Neural progenitor cell (in vitro differentiated cells): ENCODE measurements at regions not wholly inside any gene's neighbourhood (a gene's known extent, or its start where the extent isn't known, plus 50 kb on each side); places are given as distances from the start of the nearest gene placed in this dataset.

ENCODE experiments used
- DNase-seq: peaks from one replicate; pipeline ENCODE4 v3.0.0-alpha.2; 2016; ENCODE audit warnings: low spot score
- H2AFZ ChIP-seq: fragments of 200-600 bp; sonication (generic); replicated peaks from 2 replicates; pipeline ENCODE4 v1.6.1; 2016; ENCODE audit warnings: antibody characterized with exemption
- H3F3A ChIP-seq: fragments of 200-600 bp; sonication (generic); 2 replicates; pipeline ENCODE4 v1.6.1; 2016; ENCODE audit warnings: antibody characterized with exemption, low read depth
- H3K27ac ChIP-seq: fragments of 200-600 bp; sonication (generic); 2 replicates; pipeline ENCODE4 v1.5.1; 2016; ENCODE audit warnings: mild to moderate bottlenecking
- H3K27me3 ChIP-seq: fragments of 200-600 bp; sonication (generic); 2 replicates; pipeline ENCODE4 v1.6.1; 2016; ENCODE audit warnings: mild to moderate bottlenecking, moderate library complexity
- H3K36me3 ChIP-seq: fragments of 200-600 bp; sonication (generic); 2 replicates; pipeline ENCODE4 v1.5.1; 2016
- H3K4me1 ChIP-seq: fragments of 200-600 bp; sonication (generic); 2 replicates; pipeline ENCODE4 v1.6.1; 2016; ENCODE audit warnings: mixed run types
- H3K4me2 ChIP-seq: fragments of 200-600 bp; sonication (generic); 2 replicates; pipeline ENCODE4 v1.6.1; 2016
- H3K4me3 ChIP-seq: fragments of 200-600 bp; sonication (generic); 2 replicates; pipeline ENCODE4 v1.5.1; 2016
- H3K79me2 ChIP-seq: fragments of 200-600 bp; sonication (generic); 2 replicates; pipeline ENCODE4 v1.6.1; 2016; ENCODE audit warnings: low read depth
- H3K9ac ChIP-seq: fragments of 200-600 bp; sonication (generic); 2 replicates; pipeline ENCODE4 v1.6.1; 2016
- H3K9me3 ChIP-seq: fragments of 200-600 bp; sonication (generic); 2 replicates; pipeline ENCODE4 v1.5.1; 2016; ENCODE audit warnings: low read depth
- H4K20me1 ChIP-seq: fragments of 200-600 bp; sonication (generic); 2 replicates; pipeline ENCODE4 v1.6.1; 2016; ENCODE audit warnings: low read depth
- H3K27ac Mint-ChIP-seq: 3 replicates; pipeline ENCODE4 v1.8.0; 2021; ENCODE audit warnings: mixed read lengths
- H3K27me3 Mint-ChIP-seq: 2 replicates; pipeline ENCODE4 v1.8.0; 2022; ENCODE audit warnings: low read depth, mild to moderate bottlenecking, inconsistent platforms, moderate library complexity, mixed read lengths; ENCODE audit not compliant: insufficient read depth
- H3K36me3 Mint-ChIP-seq: 3 replicates; pipeline ENCODE4 v1.8.0; 2021; ENCODE audit warnings: mixed read lengths
- H3K4me1 Mint-ChIP-seq: 3 replicates; pipeline ENCODE4 v1.8.0; 2021; ENCODE audit warnings: mixed read lengths
- H3K4me3 Mint-ChIP-seq: 3 replicates; pipeline ENCODE4 v1.8.0; 2021; ENCODE audit warnings: mild to moderate bottlenecking, moderate library complexity, mixed read lengths
- H3K9me3 Mint-ChIP-seq: 3 replicates; pipeline ENCODE4 v1.8.0; 2020; ENCODE audit warnings: mixed read lengths
- EZH2 ChIP-seq: fragments of 200-600 bp; sonication (generic); IDR thresholded peaks from 2 replicates; pipeline ENCODE4 v1.6.1; 2017; ENCODE audit warnings: antibody characterized with exemption, mild to moderate bottlenecking, moderate library complexity
- EZH2phosphoT487 ChIP-seq: fragments of 200-600 bp; sonication (generic); IDR thresholded peaks from 2 replicates; pipeline ENCODE4 v1.6.1; 2017; ENCODE audit warnings: antibody characterized with exemption
- TF ChIP-seq, protein P1 (sequence below): fragments of 200-600 bp; sonication (generic); IDR thresholded peaks from 2 replicates; pipeline ENCODE4 v1.5.1; 2017; ENCODE audit warnings: antibody characterized with exemption, mild to moderate bottlenecking

DNA sequence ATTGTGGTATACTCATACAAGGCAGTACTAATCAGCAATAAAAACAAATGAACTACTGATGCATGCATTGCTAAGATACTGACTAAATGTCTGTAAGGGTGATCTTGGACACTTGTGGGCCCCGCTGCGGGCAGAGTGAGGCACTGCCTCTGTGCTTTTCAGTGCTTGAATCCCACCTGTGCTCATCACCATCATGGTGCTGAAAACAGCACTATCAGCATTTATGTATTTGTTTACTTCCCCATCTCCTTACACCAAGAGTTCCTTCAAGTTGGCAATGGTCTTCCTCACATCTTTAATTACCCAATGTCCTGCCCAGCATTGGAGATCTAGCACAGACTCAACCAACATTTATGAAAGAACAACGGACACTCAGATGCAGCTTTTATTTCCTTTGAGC lies 193.7 kb upstream of the RFC3 start:
- no peak overlapping the region for H2AFZ ChIP-seq
- H3K9me3 ChIP-seq = no peaks in the 10 kb centered on the region
- no peak overlapping the region for H3K4me3 Mint-ChIP-seq
- H3K4me3 ChIP-seq = no peak overlapping the region
- no peaks in the 10 kb centered on the region for H3K4me1 ChIP-seq
- H3K9ac ChIP-seq = no peak overlapping the region
- peaks cover 3% of the 10 kb centered on the region for H3K9me3 Mint-ChIP-seq
- H3K27ac Mint-ChIP-seq = no peak overlapping the region
- peaks cover 2% of the 10 kb centered on the region for H3K36me3 Mint-ChIP-seq
- no peak for DNase-seq
- no peaks in the 10 kb centered on the region for H3K79me2 ChIP-seq
- H4K20me1 ChIP-seq = no peaks in the 10 kb centered on the region
- H3K27me3 ChIP-seq = no peaks in the 10 kb centered on the region
- no peaks in the 10 kb centered on the region for H3K36me3 ChIP-seq
- no peaks in the 10 kb centered on the region for H3K4me1 Mint-ChIP-seq
- H3K27me3 Mint-ChIP-seq = peaks cover 2% of the 10 kb centered on the region
- no peak overlapping the region for H3K4me2 ChIP-seq
- no peak overlapping the region for H3K27ac ChIP-seq
- TF ChIP-seq, protein P1, sequence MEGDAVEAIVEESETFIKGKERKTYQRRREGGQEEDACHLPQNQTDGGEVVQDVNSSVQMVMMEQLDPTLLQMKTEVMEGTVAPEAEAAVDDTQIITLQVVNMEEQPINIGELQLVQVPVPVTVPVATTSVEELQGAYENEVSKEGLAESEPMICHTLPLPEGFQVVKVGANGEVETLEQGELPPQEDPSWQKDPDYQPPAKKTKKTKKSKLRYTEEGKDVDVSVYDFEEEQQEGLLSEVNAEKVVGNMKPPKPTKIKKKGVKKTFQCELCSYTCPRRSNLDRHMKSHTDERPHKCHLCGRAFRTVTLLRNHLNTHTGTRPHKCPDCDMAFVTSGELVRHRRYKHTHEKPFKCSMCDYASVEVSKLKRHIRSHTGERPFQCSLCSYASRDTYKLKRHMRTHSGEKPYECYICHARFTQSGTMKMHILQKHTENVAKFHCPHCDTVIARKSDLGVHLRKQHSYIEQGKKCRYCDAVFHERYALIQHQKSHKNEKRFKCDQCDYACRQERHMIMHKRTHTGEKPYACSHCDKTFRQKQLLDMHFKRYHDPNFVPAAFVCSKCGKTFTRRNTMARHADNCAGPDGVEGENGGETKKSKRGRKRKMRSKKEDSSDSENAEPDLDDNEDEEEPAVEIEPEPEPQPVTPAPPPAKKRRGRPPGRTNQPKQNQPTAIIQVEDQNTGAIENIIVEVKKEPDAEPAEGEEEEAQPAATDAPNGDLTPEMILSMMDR = no peak
- TF ChIP-seq EZH2 = no peak
- no peak for TF ChIP-seq EZH2phosphoT487
- H3F3A ChIP-seq = no peaks in the 10 kb centered on the region

DNA sequence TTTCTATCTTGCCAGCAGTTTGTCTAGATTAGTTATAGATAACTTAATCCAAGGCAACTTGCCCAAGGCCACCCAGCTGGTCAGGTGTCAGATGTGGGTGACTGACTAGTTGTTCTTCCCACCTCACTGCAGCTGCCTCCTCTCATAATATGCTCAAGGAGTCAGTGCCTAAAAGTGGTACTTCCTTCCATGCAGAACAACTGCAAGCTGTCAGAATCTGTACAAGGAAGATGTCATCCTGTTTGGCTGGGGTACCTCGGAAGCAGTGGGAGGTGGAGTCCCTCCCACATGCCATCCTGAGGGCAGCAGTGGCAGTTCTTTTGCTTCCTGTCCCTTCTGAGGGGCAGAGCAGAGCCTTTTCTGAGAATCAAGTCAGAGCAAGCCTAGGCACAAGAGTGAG lies 193.2 kb upstream of the RFC3 start:
- Histone ChIP-seq H3K27me3 (no peaks in the 10 kb centered on the region), H3K4me3 (no peak overlapping the region), H3K9me3 (no peaks in the 10 kb centered on the region), H3K79me2 (no peaks in the 10 kb centered on the region), H3K4me2 (no peak overlapping the region), H3K27ac (no peak overlapping the region), H3F3A (no peaks in the 10 kb centered on the region), H3K36me3 (no peaks in the 10 kb centered on the region), H3K4me1 (no peaks in the 10 kb centered on the region), H3K9ac (no peak overlapping the region), H4K20me1 (no peaks in the 10 kb centered on the region), H2AFZ (no peak overlapping the region)
- Mint-ChIP-seq H3K36me3 (peaks cover 2% of the 10 kb centered on the region), H3K4me3 (no peak overlapping the region), H3K27ac (no peak overlapping the region), H3K4me1 (no peaks in the 10 kb centered on the region), H3K9me3 (peaks cover 3% of the 10 kb centered on the region), H3K27me3 (peaks cover 2% of the 10 kb centered on the region)
- TF ChIP-seq EZH2 (no peak), EZH2phosphoT487 (no peak)
- TF ChIP-seq, protein P1 = no peak
- DNase-seq = no peak

DNA sequence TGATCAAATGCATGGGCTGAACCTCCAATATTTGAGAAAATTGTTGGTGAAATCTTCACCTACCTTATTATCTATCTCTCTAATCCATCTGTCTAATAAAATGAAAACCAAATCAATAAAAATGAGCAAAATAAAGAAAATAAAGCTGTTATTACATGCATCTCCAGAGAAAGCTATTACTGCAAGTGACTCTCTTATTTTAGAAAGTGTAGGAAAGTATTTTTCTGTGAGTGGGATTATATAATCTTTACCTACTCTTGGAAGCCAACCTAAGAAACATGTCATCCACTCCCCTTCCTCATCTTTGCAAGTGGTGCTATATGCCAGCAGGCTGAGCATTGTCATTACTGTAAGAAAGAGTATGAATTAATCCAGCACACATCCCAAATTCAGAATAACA lies 191.5 kb upstream of the RFC3 start:
- Mint-ChIP-seq H3K27me3 (peaks cover 2% of the 10 kb centered on the region), H3K4me1 (no peaks in the 10 kb centered on the region), H3K27ac (no peak overlapping the region), H3K36me3 (peaks cover 2% of the 10 kb centered on the region), H3K9me3 (peaks cover 6% of the 10 kb centered on the region), H3K4me3 (no peak overlapping the region)
- H4K20me1 ChIP-seq = no peaks in the 10 kb centered on the region
- no peaks in the 10 kb centered on the region for H3K79me2 ChIP-seq
- TF ChIP-seq EZH2phosphoT487 (no peak), EZH2 (no peak)
- TF ChIP-seq, protein P1 = no peak
- no peaks in the 10 kb centered on the region for H3K36me3 ChIP-seq
- DNase-seq = no peak
- no peak overlapping the region for H3K27ac ChIP-seq
- H3K27me3 ChIP-seq = no peaks in the 10 kb centered on the region
- H3F3A ChIP-seq = no peaks in the 10 kb centered on the region
- H3K9ac ChIP-seq = no peak overlapping the region
- H3K9me3 ChIP-seq = no peaks in the 10 kb centered on the region
- H3K4me1 ChIP-seq = no peaks in the 10 kb centered on the region
- H2AFZ ChIP-seq = no peak overlapping the region
- H3K4me2 ChIP-seq = no peak overlapping the region
- no peak overlapping the region for H3K4me3 ChIP-seq
